A549 (cell line): ENCODE measurements at regions not wholly inside any gene's neighbourhood (a gene's known extent, or its start where the extent isn't known, plus 50 kb on each side); places are given as distances from the start of the nearest gene placed in this dataset.

Experiments used
- ATAC-seq, 2 experiments: fragments of 200-7000 bp in 1 of 2; fragments of >200 bp in 1 of 2; cut with Nextera tagmentation in 1 of 2; cut with Tn5 transposase in 1 of 2; 3 replicates each; pipeline versions ENCODE4 v1.8.0 to v1.9.1; 2018 to 2020; ENCODE audit warnings: mild to moderate bottlenecking in 1 of 2, moderate library complexity in 1 of 2
- CTCF ChIA-PET: fragments of 300-600 bp; sonication (Branson Sonifier 250); formaldehyde crosslinking; extraction: SDS; loops from one replicate; lab custom pipeline; 2021; ENCODE audit warnings: antibody characterized with exemption, inconsistent platforms; lab: Yijun Ruan, JAX
- POLR2A ChIA-PET: fragments of 350-600 bp; formaldehyde crosslinking; extraction: SDS; loops from one replicate; lab custom pipeline; 2021; ENCODE audit warnings: antibody characterized with exemption, inconsistent platforms; lab: Yijun Ruan, JAX
- DNase-seq, 2 experiments: peaks; one replicate each; pipeline versions ENCODE4 v3.0.0 to v3.0.0-alpha.2; 2011 to 2016; ENCODE audit warnings: low read depth in 1 of 2, low spot score in 1 of 2
- FAIRE-seq: peaks from 2 replicates; lab custom pipeline; 2011; peaks lifted over from hg19 to GRCh38; lab: Jason Lieb, UNC
- H3K27ac ChIP-seq, 2 experiments: fragments of >200 bp; sonication (Bioruptor Twin); formaldehyde crosslinking; 3 replicates each; pipeline ENCODE4 v1.5.1; 2016 to 2017
- H3K4me1 ChIP-seq: fragments of >200 bp; sonication (Bioruptor Twin); formaldehyde crosslinking; 3 replicates; pipeline ENCODE4 v1.6.1; 2016
- H3K4me2 ChIP-seq: fragments of >200 bp; sonication (Bioruptor Twin); formaldehyde crosslinking; 3 replicates; pipeline ENCODE4 v1.6.1; 2016
- H3K4me3 ChIP-seq: fragments of >200 bp; sonication (Bioruptor Twin); formaldehyde crosslinking; 3 replicates; pipeline ENCODE4 v1.5.1; 2016
- H3K9me3 ChIP-seq: fragments of >200 bp; sonication (Bioruptor Twin); formaldehyde crosslinking; 3 replicates; pipeline ENCODE4 v1.6.1; 2016
- BHLHE40 ChIP-seq: IDR thresholded peaks from 2 replicates; pipeline ENCODE4 v1.6.1; 2012; ENCODE audit warnings: low read depth, low read length, inconsistent platforms
- CHD4 ChIP-seq: fragments of 200-600 bp; sonication (generic); IDR thresholded peaks from 2 replicates; pipeline ENCODE4 v1.6.1; 2016; ENCODE audit warnings: antibody characterized with exemption, mild to moderate bottlenecking, borderline replicate concordance
- EHMT2 ChIP-seq: fragments of 200-600 bp; sonication (generic); IDR thresholded peaks from 2 replicates; pipeline ENCODE4 v1.6.1; 2016; ENCODE audit warnings: antibody characterized with exemption, low read depth, mild to moderate bottlenecking, moderate library complexity
- FOXS1 ChIP-seq: fragments of 250-450 bp; sonication (Bioruptor Pico); IDR thresholded peaks from 2 replicates; pipeline ENCODE4 v1.5.0; 2020; ENCODE audit warnings: mild to moderate bottlenecking, moderate library complexity
- HOXB13 ChIP-seq: fragments of 250-450 bp; sonication (Bioruptor Pico); IDR thresholded peaks from 2 replicates; pipeline ENCODE4 v1.5.0; 2020; ENCODE audit warnings: low read depth, mild to moderate bottlenecking, moderate library complexity
- JUN ChIP-seq, 2 experiments: fragments of >200 bp; sonication (Bioruptor Twin); formaldehyde crosslinking; IDR thresholded peaks; 2 replicates in 1 of 2; 3 replicates in 1 of 2; pipeline ENCODE4 v1.6.1; 2016 to 2017
- KDM1A ChIP-seq: fragments of 200-600 bp; sonication (generic); IDR thresholded peaks from 2 replicates; pipeline ENCODE4 v1.6.1; 2016; ENCODE audit warnings: low read depth, mild to moderate bottlenecking
- MAFK ChIP-seq: fragments of 450-650 bp; IDR thresholded peaks from 2 replicates; pipeline ENCODE4 v1.6.1; 2014; ENCODE audit not compliant: partially characterized antibody
- MAX ChIP-seq: IDR thresholded peaks from 2 replicates; pipeline ENCODE4 v1.6.1; 2012
- MYC ChIP-seq: IDR thresholded peaks from 2 replicates; pipeline ENCODE4 v1.6.1; 2012; ENCODE audit warnings: mild to moderate bottlenecking, inconsistent platforms, low read length, improper control_type of control experiment, borderline replicate concordance
- REST ChIP-seq: fragments of 200-600 bp; sonication (generic); IDR thresholded peaks from 2 replicates; pipeline ENCODE4 v1.6.1; 2016; ENCODE audit warnings: antibody characterized with exemption, mild to moderate bottlenecking, moderate library complexity
- SMC3 ChIP-seq: fragments of >200 bp; sonication (Bioruptor Twin); formaldehyde crosslinking; IDR thresholded peaks from 3 replicates; pipeline ENCODE4 v1.6.1; 2018; ENCODE audit warnings: inconsistent platforms
- WGBS: methylation state at CpG from one replicate; pipeline ENCODE4 v1.1.6; 2017; ENCODE audit errors: missing lambda C conversion rate; 5-methylcytosine and 5-hydroxymethylcytosine counted together
- TF ChIP-seq, protein P1 (sequence below): fragments of 250-450 bp; sonication (Bioruptor Pico); IDR thresholded peaks from 2 replicates; pipeline ENCODE4 v1.5.0; 2021; ENCODE audit warnings: mild to moderate bottlenecking, moderate library complexity, borderline replicate concordance
- TF ChIP-seq, protein P2 (sequence below): fragments of 250-450 bp; sonication (Bioruptor Pico); IDR thresholded peaks from 2 replicates; pipeline ENCODE4 v1.5.0; 2020; ENCODE audit warnings: low read depth, mild to moderate bottlenecking, moderate library complexity

GRCh38 chr13:50712456-50712855 is 131.0 kb downstream of the DLEU7 start:
- no peak overlapping the region for H3K27ac ChIP-seq
- no peaks in the 10 kb centered on the region for H3K9me3 ChIP-seq
- no peaks in the 10 kb centered on the region for H3K4me1 ChIP-seq
- FAIRE-seq (no peak), ATAC-seq (no peak), DNase-seq (no peak)
- 36% methylated on average over 3 of the region's 3 CpGs for WGBS
- TF ChIP-seq MAFK (peak; percentile 33), BHLHE40 (no peak)
- CTCF ChIA-PET = no interaction called here
- POLR2A ChIA-PET = no interaction called here
- H3K4me2 ChIP-seq = no peak overlapping the region
- no peak overlapping the region for H3K4me3 ChIP-seq

- 66% methylated on average over 7 of the region's 7 CpGs for WGBS
- FAIRE-seq = no peak
- H3K4me1 ChIP-seq = no peaks in the 10 kb centered on the region
- TF ChIP-seq MAX (no peak), CHD4 (no peak), FOXS1 (CRISPR knock-in tag) (no peak)
- TF ChIP-seq, protein P1, sequence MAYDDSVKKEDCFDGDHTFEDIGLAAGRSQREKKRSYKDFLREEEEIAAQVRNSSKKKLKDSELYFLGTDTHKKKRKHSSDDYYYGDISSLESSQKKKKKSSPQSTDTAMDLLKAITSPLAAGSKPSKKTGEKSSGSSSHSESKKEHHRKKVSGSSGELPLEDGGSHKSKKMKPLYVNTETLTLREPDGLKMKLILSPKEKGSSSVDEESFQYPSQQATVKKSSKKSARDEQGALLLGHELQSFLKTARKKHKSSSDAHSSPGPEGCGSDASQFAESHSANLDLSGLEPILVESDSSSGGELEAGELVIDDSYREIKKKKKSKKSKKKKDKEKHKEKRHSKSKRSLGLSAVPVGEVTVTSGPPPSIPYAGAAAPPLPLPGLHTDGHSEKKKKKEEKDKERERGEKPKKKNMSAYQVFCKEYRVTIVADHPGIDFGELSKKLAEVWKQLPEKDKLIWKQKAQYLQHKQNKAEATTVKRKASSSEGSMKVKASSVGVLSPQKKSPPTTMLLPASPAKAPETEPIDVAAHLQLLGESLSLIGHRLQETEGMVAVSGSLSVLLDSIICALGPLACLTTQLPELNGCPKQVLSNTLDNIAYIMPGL (CRISPR knock-in tag) = no peak
- TF ChIP-seq, protein P2, sequence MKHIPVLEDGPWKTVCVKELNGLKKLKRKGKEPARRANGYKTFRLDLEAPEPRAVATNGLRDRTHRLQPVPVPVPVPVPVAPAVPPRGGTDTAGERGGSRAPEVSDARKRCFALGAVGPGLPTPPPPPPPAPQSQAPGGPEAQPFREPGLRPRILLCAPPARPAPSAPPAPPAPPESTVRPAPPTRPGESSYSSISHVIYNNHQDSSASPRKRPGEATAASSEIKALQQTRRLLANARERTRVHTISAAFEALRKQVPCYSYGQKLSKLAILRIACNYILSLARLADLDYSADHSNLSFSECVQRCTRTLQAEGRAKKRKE (CRISPR knock-in tag) = no peak
- TF ChIP-seq, all 56 proteins: peak for 0
- ChIA-PET CTCF (no interaction called here), POLR2A (no interaction called here)
- Histone ChIP-seq H3K9me3 (no peaks in the 10 kb centered on the region), H3K4me3 (no peak overlapping the region), H3K4me2 (no peak overlapping the region), H3K27ac (no peak overlapping the region)
- DNase-seq = no peak
- ATAC-seq = no peak
Observed at GRCh38 chr13:50712881-50713280, 130.6 kb downstream of the DLEU7 start.

- no peak overlapping the region for H3K4me3 ChIP-seq
- no peak for DNase-seq
- no peak for FAIRE-seq
- ChIA-PET CTCF (no interaction called here), POLR2A (no interaction called here)
- H3K4me1 ChIP-seq = no peaks in the 10 kb centered on the region
- no peaks in the 10 kb centered on the region for H3K9me3 ChIP-seq
- H3K4me2 ChIP-seq = no peak overlapping the region
- ATAC-seq = no peak
- WGBS = 72% methylated on average over 12 of the region's 12 CpGs
- H3K27ac ChIP-seq = no peak overlapping the region
- no peak for TF ChIP-seq EHMT2
- no peak for TF ChIP-seq MYC
- TF ChIP-seq KDM1A = no peak
- TF ChIP-seq MAX = no peak
- no peak for TF ChIP-seq SMC3
- no peak for TF ChIP-seq HOXB13 (CRISPR knock-in tag)
- no peak for TF ChIP-seq JUN (IDR thresholded peaks at IDR 0.05)
- no peak for TF ChIP-seq REST
- TF ChIP-seq, protein P2 (CRISPR knock-in tag) = no peak
Observed at GRCh38 chr13:50713523-50714248, 129.8 kb downstream of the DLEU7 start.
